Ovary (tissue), 7 donors: ENCODE measurements at regions not wholly inside any gene's neighbourhood (a gene's known extent, or its start where the extent isn't known, plus 50 kb on each side); places are given as distances from the start of the nearest gene placed in this dataset.
A peak's percentile ranks its signal among the peaks of the same experiment; 100 is the strongest.

Experiments
- DNase-seq, 5 donors: peaks; one replicate each; pipeline ENCODE4 v3.0.0-alpha.2; 2019 to 2020
- H3K27ac ChIP-seq, 2 donors: fragments of 200-600 bp; one replicate each; pipeline versions ENCODE4 v1.5.1 to v1.8.0; 2019 to 2022
- H3K27me3 ChIP-seq: fragments of 200-600 bp; one replicate; pipeline ENCODE4 v1.8.0; 2022
- H3K36me3 ChIP-seq: fragments of 200-600 bp; sonication (generic); one replicate; pipeline ENCODE4 v1.5.1; 2019
- H3K4me1 ChIP-seq: one replicate; pipeline ENCODE4 v1.8.1; 2013; ENCODE audit warnings: mild to moderate bottlenecking, moderate library complexity; ENCODE audit not compliant: insufficient read depth
- H3K4me3 ChIP-seq: fragments of 200-600 bp; sonication (generic); one replicate; pipeline ENCODE4 v1.5.1; 2017
- H3K9me3 ChIP-seq, 2 donors: fragments of 200-600 bp in 1 of 2; sonication (generic) in 1 of 2; one replicate each; pipeline versions ENCODE4 v1.5.1 to v1.8.1; 2013 to 2019; ENCODE audit warnings: mild to moderate bottlenecking in 1 of 2, moderate library complexity in 1 of 2
- EP300 ChIP-seq: sonication (generic); formaldehyde crosslinking; IDR thresholded peaks from one replicate; pipeline ENCODE4 v1.6.1; 2017; ENCODE audit warnings: antibody characterized with exemption
- POLR2A ChIP-seq: fragments of 450-650 bp; IDR thresholded peaks from one replicate; pipeline ENCODE4 v1.6.1; 2017; ENCODE audit warnings: antibody characterized with exemption, mild to moderate bottlenecking, moderate library complexity
- WGBS, 3 donors: extraction: QIAGEN DNeasy Blood & Tissue Kit in 1 of 3; methylation state at CpG; one replicate each; pipeline versions ENCODE4 v1.1.5 to v1.1.7; 2013 to 2017; 5-methylcytosine and 5-hydroxymethylcytosine counted together
- intact Hi-C, 4 donors: fragments of 100-400 bp; cut with DNase I; formaldehyde crosslinking; loops; one replicate each; pipeline versions ENCODE4 v1.11.0 to v1.15.1; 2022 to 2023
- TF ChIP-seq, protein P1 (sequence below), 3 donors: fragments of 450-650 bp in 2 of 3; fragments of 200-600 bp in 1 of 3; IDR thresholded peaks; one replicate each; pipeline versions ENCODE4 v1.5.1 to v1.8.0; 2016 to 2022; ENCODE audit warnings: antibody characterized with exemption in 3 of 3, mild to moderate bottlenecking in 1 of 3
- donor health status: DM: no; HTN: no; CAD: no; lungs with moderate emphysema.
- donor health status: DM: no; HTN: no; CAD: no.
- donor health status: Bipolar disorder and iron deficiency.
- donor health status: DM: no; HTN: no; CAD: no.
- donor health status: DM: yes; HTN: yes; CAD: no.

DNA sequence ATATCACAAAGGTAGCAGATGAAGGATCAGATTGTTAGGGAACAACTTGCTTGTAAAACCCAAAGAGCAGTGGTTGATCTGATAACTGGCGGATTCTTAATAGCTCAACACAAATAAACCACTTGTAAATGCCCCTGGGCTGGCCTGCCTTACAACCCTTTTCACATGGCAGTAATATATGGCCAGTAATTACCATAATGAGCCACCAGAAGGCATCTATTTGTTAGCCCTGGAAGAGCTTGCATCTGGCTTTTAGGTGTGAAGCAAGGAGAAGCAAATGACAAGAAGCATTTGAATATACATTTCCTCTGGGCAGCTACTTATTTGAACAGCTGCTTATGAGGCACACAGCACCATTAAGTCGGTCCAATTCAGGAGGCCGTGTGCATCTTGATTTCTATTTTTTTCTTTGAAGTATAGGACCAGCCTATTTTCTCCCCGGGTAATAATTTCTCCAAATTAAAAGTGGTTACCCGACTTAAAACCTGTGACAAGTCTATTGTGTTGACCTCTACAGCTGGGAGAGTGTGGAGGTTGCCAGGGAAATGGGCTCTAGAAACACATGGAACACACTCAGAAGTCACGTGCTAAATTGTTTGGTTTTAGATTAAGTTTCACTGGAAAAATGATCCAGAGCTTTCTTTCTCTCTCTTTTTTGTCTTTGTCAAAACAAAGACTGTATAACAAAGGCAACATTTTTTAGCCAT, 113.4 kb downstream of the SEM1 start:
- no peak overlapping the region for H3K4me3 ChIP-seq
- TF ChIP-seq EP300 (no peak), POLR2A (no peak)
- TF ChIP-seq, protein P1, sequence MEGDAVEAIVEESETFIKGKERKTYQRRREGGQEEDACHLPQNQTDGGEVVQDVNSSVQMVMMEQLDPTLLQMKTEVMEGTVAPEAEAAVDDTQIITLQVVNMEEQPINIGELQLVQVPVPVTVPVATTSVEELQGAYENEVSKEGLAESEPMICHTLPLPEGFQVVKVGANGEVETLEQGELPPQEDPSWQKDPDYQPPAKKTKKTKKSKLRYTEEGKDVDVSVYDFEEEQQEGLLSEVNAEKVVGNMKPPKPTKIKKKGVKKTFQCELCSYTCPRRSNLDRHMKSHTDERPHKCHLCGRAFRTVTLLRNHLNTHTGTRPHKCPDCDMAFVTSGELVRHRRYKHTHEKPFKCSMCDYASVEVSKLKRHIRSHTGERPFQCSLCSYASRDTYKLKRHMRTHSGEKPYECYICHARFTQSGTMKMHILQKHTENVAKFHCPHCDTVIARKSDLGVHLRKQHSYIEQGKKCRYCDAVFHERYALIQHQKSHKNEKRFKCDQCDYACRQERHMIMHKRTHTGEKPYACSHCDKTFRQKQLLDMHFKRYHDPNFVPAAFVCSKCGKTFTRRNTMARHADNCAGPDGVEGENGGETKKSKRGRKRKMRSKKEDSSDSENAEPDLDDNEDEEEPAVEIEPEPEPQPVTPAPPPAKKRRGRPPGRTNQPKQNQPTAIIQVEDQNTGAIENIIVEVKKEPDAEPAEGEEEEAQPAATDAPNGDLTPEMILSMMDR (IDR thresholded peaks at IDR 0.05) = no peak
- H3K4me1 ChIP-seq = peaks cover 4% of the 10 kb centered on the region
- 17 to 27% (median 20%) methylated on average over 6 of the region's 6 CpGs for WGBS, 3 donors
- H3K27me3 ChIP-seq = no peaks in the 10 kb centered on the region
- no peaks in the 10 kb centered on the region for H3K36me3 ChIP-seq
- DNase-seq = peak in 3 of 5 donors; percentile 14 to 31 (median 25)
- intact Hi-C loops = loop anchor here in 1 of 4 donors (5.0 kb wide), 1 partner anchor 1139 kb away; no protein-coding TSS in a partner anchor
- H3K9me3 ChIP-seq = no peaks in the 10 kb centered on the region
- peak overlapping the region in 1 of 2 donors; percentile 26 for H3K27ac ChIP-seq

DNA sequence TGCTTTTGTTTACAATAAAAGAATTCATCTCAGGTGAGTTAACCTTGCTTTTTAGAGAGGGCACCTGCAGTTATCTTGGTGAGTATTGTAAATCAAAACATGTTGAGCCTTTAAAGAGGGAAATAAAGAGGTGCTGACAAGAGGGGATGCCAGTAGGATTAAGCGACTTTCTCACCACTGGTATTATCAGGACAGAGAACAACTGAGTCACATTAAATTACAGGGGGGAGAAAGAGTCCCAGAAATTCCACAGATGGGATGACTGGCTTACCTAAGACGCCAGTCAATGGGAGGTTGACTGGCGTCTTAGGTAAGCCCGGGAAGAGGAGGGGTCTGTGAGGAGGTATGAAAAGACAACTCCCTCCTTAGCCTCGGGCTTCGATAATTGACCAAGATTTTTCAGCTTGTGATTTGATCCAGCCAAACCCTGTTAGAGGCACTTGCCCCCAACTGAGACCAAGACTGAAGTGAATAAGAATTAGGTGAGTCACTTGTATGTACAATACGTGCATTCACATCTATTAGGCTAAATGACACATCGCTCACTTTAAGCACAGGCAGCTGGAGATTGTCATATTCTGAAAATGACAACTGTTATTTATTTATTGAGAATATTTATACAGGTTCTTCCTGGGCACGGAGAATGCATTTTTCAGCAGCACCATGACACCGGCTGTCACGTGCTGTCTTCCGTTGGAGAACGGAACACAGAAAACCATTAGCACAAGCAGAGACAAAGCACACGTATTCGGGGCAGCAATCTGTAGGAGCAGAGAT, 117.6 kb downstream of the SEM1 start:
- Histone ChIP-seq H3K27ac (no peak overlapping the region), H3K36me3 (no peaks in the 10 kb centered on the region), H3K9me3 (no peaks in the 10 kb centered on the region), H3K4me1 (peaks cover 4% of the 10 kb centered on the region), H3K4me3 (no peak overlapping the region), H3K27me3 (no peaks in the 10 kb centered on the region)
- TF ChIP-seq POLR2A (no peak), EP300 (no peak)
- TF ChIP-seq, protein P1 (IDR thresholded peaks at IDR 0.05) = no peak
- 67 to 73% (median 72%) methylated on average over 15 of the region's 15 CpGs for WGBS, 3 donors
- intact Hi-C loops = no loop called here
- no peak for DNase-seq

DNA sequence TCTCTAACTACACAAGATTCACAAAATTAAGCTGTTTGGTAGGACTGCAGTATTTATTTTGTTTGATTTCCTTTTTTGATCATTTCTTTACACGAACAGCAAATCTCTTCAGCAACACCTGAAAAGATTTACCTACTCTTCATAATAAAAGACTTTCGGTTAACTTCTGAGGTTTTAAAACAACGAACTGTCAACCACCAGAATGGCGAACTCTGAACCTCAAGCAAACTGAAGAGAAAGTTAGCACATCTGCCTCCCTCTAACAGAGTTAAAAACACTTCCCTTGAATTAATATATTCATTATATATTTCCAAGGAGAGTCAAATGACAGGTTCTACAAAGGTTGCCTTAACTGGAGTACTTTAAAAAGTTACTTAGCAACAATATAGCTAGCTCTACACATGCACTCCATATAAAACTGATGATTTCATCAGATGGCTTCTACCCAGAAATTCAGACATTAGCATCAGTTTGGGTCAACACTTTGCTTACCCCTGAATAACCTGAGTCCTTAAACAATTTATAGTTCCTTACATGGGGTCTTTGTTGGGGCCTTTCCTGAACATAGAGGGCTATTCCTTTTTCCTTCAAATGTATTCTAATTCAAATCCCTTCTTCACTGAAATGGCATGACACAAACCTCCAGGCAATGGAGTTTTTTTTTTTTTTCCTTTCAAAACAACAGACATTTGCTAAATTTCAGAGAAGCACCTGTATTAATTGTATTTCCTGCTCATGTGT, 118.3 kb downstream of the SEM1 start:
- intact Hi-C loops = no loop called here
- no peak overlapping the region for H3K4me3 ChIP-seq
- no peak for TF ChIP-seq EP300
- TF ChIP-seq, protein P1 (IDR thresholded peaks at IDR 0.05) = no peak
- no peak for TF ChIP-seq POLR2A
- no peaks in the 10 kb centered on the region for H3K9me3 ChIP-seq
- peaks cover 2% of the 10 kb centered on the region for H3K4me1 ChIP-seq
- 65 to 88% (median 81%) methylated on average over 4 of the region's 4 CpGs for WGBS, 3 donors
- H3K27ac ChIP-seq = no peak overlapping the region
- H3K27me3 ChIP-seq = no peaks in the 10 kb centered on the region
- H3K36me3 ChIP-seq = no peaks in the 10 kb centered on the region
- DNase-seq = no peak

DNA sequence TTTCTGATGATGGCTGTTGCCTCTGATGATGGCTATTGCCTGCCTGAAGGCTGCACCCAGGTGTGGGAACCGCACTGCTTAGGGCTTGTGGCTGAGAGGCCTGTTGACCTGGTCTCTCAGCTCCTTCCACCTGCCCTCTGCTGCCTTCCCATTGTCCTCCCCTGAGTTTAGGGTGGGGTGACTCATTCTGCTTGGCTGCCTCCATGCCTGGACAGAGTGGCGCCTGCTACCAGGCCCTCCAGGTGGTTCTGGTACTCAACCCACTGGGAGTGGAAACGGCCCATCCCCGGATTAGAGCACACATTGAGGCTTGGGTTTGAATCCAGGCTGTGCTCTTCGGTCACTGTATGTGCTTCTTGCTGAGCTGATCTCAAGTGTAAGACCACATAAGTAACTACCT, 120.6 kb downstream of the SEM1 start:
- TF ChIP-seq, protein P1 (IDR thresholded peaks at IDR 0.05) = no peak
- TF ChIP-seq EP300 (no peak), POLR2A (no peak)
- H3K36me3 ChIP-seq = no peaks in the 10 kb centered on the region
- no peak overlapping the region for H3K27ac ChIP-seq
- intact Hi-C loops = no loop called here
- H3K9me3 ChIP-seq = no peaks in the 10 kb centered on the region
- H3K4me3 ChIP-seq = no peak overlapping the region
- no peak for DNase-seq
- WGBS, 3 donors = 90 to 95% (median 94%) methylated on average over 5 of the region's 5 CpGs
- H3K27me3 ChIP-seq = no peaks in the 10 kb centered on the region
- no peaks in the 10 kb centered on the region for H3K4me1 ChIP-seq
